Lower leg skin (tissue), 4 donors: ENCODE measurements at regions not wholly inside any gene's neighbourhood (a gene's known extent, or its start where the extent isn't known, plus 50 kb on each side); places are given as distances from the start of the nearest gene placed in this dataset.
"Not testable (repeated sequence)": the region's sequence is repeated elsewhere in the genome, so short reads cannot be mapped to it uniquely, and the experiment has no call there.

ENCODE experiments used
- DNase-seq, 2 donors: peaks; one replicate each; pipeline ENCODE4 v3.0.0-alpha.2; 2019; ENCODE audit warnings: low spot score in 2 of 2
- H3K4me3 ChIP-seq: fragments of 200-600 bp; sonication (generic); 2 replicates; pipeline ENCODE4 v1.5.1; 2017; ENCODE audit warnings: mild to moderate bottlenecking, low read depth; ENCODE audit not compliant: poor library complexity, severe bottlenecking
- POLR2A ChIP-seq, 2 donors: fragments of 450-650 bp; IDR thresholded peaks; one replicate each; pipeline ENCODE4 v1.6.1; 2016 to 2017; ENCODE audit warnings: antibody characterized with exemption in 2 of 2, mild to moderate bottlenecking in 1 of 2, moderate library complexity in 1 of 2
- WGBS, 2 donors: methylation state at CpG; one replicate each; pipeline ENCODE4 v1.1.5; 2018; 5-methylcytosine and 5-hydroxymethylcytosine counted together
- intact Hi-C: fragments of 100-400 bp; cut with DNase I; formaldehyde crosslinking; loops from one replicate; pipeline ENCODE4 v1.15.0; 2023; ENCODE audit warnings: low total_unique reads
- TF ChIP-seq, protein P1 (sequence below), 3 donors: fragments of 450-650 bp; IDR thresholded peaks; one replicate each; pipeline ENCODE4 v1.5.1; 2016; ENCODE audit warnings: antibody characterized with exemption in 3 of 3, mild to moderate bottlenecking in 3 of 3, moderate library complexity in 2 of 3

DNA sequence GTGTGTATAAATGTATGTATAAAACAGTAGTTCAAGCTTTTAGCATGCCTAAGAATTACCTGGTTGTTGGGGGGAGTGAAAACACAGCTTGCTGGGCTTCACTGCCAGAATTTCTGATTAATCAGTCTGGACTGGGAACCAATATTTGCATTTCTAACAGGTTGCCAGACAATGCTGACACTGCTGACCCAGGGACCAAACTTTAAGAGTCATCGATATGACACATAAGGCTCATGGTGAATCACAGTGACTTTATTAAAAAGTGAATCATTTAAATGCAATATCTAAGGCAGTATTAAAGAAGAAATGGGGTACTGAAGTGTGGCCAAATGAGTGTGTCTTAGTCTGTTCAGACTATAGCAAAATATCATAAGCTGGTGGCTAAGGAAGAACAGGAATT is 195.9 kb upstream of the DTNA start:
- H3K4me3 ChIP-seq: no peak overlapping the region
- no peak for TF ChIP-seq POLR2A (IDR thresholded peaks at IDR 0.05)
- TF ChIP-seq, protein P1, sequence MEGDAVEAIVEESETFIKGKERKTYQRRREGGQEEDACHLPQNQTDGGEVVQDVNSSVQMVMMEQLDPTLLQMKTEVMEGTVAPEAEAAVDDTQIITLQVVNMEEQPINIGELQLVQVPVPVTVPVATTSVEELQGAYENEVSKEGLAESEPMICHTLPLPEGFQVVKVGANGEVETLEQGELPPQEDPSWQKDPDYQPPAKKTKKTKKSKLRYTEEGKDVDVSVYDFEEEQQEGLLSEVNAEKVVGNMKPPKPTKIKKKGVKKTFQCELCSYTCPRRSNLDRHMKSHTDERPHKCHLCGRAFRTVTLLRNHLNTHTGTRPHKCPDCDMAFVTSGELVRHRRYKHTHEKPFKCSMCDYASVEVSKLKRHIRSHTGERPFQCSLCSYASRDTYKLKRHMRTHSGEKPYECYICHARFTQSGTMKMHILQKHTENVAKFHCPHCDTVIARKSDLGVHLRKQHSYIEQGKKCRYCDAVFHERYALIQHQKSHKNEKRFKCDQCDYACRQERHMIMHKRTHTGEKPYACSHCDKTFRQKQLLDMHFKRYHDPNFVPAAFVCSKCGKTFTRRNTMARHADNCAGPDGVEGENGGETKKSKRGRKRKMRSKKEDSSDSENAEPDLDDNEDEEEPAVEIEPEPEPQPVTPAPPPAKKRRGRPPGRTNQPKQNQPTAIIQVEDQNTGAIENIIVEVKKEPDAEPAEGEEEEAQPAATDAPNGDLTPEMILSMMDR (IDR thresholded peaks at IDR 0.05): no peak
- intact Hi-C loops: no loop called here
- DNase-seq: no peak
- 95 to 96% methylated on average over 1 of the region's 1 CpG for WGBS, 2 donors

DNA sequence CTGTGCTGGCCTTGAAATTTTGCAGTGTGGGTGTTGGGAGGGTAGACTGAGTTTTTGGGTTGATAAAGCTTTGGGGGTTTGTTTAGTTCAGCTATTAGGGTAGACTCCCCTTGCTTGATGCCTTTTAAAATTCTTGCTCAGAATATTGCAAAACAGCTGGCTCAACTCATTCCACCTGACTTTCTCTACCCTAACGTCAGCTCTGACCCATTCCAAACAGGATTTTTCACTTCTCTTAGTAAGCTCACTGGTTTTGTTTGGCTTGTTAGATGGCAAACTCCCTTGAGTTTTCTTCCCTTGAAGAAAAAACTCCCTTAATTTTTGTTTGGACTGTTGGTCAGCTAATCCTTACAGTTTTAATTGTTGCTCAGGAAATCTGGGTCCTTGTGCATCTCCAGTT is 195.1 kb upstream of the DTNA start:
- intact Hi-C loops: no loop called here
- TF ChIP-seq, protein P1 (IDR thresholded peaks at IDR 0.05): no peak
- TF ChIP-seq POLR2A (IDR thresholded peaks at IDR 0.05): no peak
- 52 to 84% methylated on average over 1 of the region's 1 CpG for whole genome bisulfite sequencing, 2 donors
- no peak for DNase-seq
- no peak overlapping the region for H3K4me3 ChIP-seq

DNA sequence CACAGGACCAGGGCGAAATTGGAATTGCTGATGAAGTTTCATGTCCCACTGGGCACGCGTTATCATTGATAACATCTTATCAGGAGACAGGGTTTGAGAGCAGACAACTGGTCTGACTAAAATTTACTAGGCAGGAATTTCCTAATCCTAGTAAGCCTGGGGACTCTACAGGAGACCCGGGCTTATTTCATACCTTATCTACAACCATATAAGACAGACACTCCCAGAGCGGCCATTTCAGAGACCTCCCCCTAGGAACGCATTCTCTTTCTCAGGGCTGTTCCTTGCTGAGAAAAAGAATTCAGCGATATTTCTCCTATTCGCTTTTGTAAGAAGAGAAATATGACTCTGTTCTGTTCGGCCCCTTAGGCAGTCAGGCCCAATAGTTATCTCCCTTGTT is 193.7 kb upstream of the DTNA start:
- H3K4me3 ChIP-seq, intact Hi-C loops: not testable (repeated sequence)
- 83 to 86% methylated on average over 9 of the region's 9 CpGs for WGBS, 2 donors

DNA sequence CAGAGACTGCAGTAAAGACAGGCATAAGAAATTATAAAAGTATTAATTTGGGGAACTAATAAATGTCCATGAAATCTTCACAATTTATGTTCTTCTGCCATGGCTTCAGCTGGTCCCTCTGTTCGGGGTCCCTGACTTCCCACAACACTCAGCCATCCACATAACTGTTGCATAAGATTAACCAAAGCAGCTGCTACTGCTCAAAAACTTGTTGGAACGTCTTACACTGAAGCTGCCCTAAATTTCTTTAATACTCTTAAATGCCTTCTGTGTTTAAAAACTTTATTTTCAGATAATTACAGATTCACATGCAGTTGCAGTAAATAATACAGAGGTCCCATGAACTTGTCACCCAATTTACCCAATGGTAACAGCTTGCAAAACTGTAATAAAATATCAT is 193.1 kb upstream of the DTNA start:
- DNase-seq, intact Hi-C loops, H3K4me3 ChIP-seq: not testable (repeated sequence)
- 68 to 94% methylated on average over 2 of the region's 2 CpGs for WGBS, 2 donors

More for the DNA sequence above, 193.7 kb upstream of the DTNA start:
- DNase-seq: not testable (repeated sequence)

DNA sequence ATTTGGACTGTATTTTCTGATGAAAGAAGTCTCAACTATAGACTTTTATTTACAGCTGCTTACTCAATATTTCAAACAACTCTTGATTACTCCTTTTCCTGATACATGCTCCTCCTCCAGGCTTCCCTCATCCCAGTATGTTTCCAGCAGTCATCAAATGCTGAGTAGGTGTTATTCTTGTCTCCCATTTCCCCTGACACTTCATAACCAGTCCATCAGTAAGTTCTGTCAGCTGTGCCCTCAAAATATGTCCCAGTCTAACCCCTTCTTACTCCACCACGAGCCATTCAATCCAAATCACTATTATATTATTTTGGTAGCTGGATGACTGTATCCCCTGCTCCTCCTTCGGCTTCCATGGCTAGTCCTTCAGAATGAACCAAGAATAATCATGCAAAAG is 189.1 kb upstream of the DTNA start:
- no peak for DNase-seq
- TF ChIP-seq POLR2A (IDR thresholded peaks at IDR 0.05): no peak
- TF ChIP-seq, protein P1 (IDR thresholded peaks at IDR 0.05): no peak
- 88 to 91% methylated on average over 2 of the region's 2 CpGs for WGBS, 2 donors
- intact Hi-C loops: no loop called here
- no peak overlapping the region for H3K4me3 ChIP-seq

DNA sequence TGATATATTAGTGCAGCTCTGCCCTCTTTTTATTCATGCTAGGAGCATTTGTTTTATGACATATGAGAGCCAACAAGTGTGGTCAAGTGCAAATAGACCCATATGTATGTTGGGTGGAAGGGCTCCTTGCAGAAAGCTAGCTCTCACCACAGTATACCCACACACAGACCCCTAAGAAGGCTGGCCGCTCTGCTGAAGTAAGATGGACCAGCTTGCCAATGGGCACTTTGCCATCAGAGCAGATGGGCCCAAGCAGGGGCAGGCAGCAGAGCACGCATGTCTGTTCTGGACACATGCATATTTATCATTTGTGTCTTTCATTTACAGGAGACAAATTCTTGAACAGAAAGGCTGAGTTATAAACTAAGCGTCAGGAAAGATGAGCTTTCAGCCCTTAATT is 187.5 kb upstream of the DTNA start:
- TF ChIP-seq, protein P1 (IDR thresholded peaks at IDR 0.05): no peak
- no peak for TF ChIP-seq POLR2A (IDR thresholded peaks at IDR 0.05)
- peak in 1 of 2 donors; percentile 76 for DNase-seq
- no peak overlapping the region for H3K4me3 ChIP-seq
- intact Hi-C loops: no loop called here
- WGBS, 2 donors: 49 to 67% methylated on average over 3 of the region's 3 CpGs

DNA sequence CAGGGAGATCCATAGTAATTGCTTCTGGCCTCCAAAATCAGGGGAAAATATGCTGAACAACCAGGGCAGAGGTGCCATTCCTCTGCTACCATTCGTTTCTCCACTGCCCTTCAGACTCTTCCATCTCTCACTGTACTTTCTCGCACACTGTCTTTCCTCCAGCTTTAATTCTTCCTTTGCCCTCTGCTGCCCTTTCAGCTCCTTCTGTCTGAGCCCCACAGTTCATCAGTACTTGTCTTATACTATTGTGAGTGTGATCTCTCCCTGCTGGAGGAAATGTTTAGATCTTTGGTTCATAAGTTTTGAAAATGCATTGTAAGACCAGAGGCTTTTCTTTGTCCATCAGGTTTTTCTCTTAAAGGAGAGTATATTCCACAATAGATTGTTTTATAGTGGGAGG is 184.9 kb upstream of the DTNA start:
- no peak for DNase-seq
- H3K4me3 ChIP-seq: no peak overlapping the region
- WGBS, 2 donors: 78 to 85% methylated on average over 2 of the region's 2 CpGs
- no peak for TF ChIP-seq POLR2A (IDR thresholded peaks at IDR 0.05)
- TF ChIP-seq, protein P1 (IDR thresholded peaks at IDR 0.05): no peak
- intact Hi-C loops: no loop called here
